ENCODE measurements at regions not wholly inside any gene's neighbourhood (a gene's known extent, or its start where the extent isn't known, plus 50 kb on each side); places are given as distances from the start of the nearest gene placed in this dataset.
"Not testable (repeated sequence)": the region's sequence is repeated elsewhere in the genome, so short reads cannot be mapped to it uniquely, and the experiment has no call there.

DNA sequence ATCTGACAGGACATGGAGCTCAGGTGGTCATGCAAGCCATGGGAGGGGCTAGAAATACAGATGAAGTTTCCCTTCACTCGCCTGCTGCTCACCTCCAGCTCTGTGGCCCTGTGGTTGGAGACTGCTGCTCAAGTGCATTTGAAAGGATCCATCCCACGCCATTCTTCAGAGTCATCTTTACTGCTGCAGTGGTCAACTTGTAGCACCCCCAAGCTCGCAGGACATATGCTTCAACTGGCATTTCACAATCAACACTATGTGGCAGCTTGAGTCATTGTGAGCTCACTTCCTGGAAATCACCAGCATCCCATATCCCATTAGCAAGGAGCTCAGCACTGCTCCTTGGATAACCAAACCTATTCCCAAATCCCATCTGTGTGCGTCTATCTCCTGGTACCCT lies 116.2 kb upstream of the TP53BP2 start:
- not testable (repeated sequence) for DNase-seq (ENCODE audit: low read depth in 3 of 3)

DNA sequence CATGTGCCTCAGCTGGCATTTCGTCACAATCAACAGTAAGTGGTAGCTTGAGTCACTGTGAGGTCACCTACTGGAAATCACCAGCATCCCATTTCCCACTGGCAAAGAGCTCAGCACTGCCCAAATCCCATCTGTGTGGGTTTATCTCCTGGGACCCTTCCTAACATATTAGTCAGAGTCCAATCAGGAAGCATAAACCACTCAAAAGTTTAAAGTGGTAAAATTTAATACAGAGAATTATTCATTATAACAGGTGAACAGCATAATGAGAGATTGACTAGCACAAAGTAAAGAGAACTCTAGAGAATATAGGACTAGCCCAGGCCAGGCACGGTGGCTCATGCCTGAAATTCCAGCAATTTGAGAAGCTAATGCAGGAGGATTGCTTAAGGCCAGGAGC lies 107.1 kb upstream of the TP53BP2 start:
- not testable (repeated sequence) for DNase-seq (ENCODE audit: low read depth in 3 of 3)

GRCh38 chr1:223951551-223951950 lies 105.8 kb upstream of the TP53BP2 start:
- DNase-seq (ENCODE audit: low read depth in 3 of 3), result not testable (repeated sequence)

DNA sequence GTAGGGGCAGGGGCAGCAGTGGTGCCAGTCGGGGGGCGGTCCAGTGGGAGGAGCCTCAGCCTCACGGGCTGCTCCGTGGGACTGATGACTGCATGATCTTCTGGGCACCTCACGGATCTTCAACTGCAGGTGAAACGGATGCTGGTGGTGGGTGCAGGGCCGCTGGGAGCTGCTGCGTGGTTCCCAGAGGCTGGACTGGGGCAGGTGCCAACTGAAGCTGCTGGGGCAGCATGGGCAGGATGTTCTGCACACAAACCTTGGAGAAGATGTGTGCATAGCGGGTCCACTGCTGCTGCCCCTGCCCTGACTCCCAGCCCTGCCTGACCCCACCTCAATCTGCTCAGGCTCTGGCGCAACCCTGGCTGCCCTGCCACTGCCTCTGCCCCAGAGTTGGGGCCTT lies 104.2 kb upstream of the TP53BP2 start:
- not testable (repeated sequence) for DNase-seq (ENCODE audit: low read depth in 3 of 3)

GRCh38 chr1:223948041-223948440 lies 102.3 kb upstream of the TP53BP2 start:
- DNase-seq (ENCODE audit: low read depth in 3 of 3), result not testable (repeated sequence)

DNA sequence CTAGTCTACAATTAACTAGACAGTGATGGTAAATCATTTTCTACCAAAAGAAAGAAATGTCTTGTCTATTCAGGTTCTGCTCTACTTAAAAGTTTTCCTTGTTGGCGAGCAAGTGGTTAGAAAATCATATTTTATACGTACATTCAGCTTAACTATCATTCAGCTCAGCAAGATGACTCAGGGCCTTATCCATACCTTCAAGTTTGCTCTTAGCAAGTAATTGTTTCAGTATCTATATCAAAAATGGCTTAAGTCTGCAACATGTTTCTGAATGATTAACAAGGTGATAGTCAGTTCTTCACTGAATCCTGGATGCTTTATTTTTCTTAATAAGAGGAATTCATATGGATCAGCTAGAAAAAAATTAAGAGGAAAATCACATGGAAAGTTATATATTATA lies 90.8 kb upstream of the TP53BP2 start:
- DNase-seq (ENCODE audit: low read depth in 3 of 3), result not testable (repeated sequence)

- not testable (repeated sequence) for DNase-seq (ENCODE audit: low read depth in 3 of 3)
Measured at GRCh38 chr1:223931476-223931875, 85.7 kb upstream of the TP53BP2 start.

- DNase-seq (ENCODE audit: low read depth in 3 of 3), result not testable (repeated sequence)
Measured at GRCh38 chr1:223920805-223921204, 75.1 kb upstream of the TP53BP2 start.

DNA sequence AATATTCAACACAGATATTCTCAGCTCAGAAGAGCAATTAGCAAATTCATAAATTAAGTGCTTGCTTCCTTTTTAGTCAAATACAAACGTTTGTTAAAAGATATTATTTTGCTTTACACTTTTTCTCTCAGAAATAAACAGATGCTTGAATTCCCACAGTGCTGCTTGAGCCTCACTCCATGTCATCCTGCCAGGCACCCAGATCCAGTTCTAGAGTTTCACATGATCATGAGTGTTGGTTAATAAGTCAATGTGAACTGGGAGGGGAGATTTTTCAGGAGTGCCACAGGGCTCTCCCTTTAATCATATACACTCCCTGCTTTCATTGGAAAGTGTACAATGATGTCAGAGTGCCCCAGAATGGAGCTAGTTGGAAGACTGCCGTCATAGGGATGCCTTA lies 69.7 kb upstream of the TP53BP2 start:
- not testable (repeated sequence) for DNase-seq (ENCODE audit: low read depth in 3 of 3)

DNA sequence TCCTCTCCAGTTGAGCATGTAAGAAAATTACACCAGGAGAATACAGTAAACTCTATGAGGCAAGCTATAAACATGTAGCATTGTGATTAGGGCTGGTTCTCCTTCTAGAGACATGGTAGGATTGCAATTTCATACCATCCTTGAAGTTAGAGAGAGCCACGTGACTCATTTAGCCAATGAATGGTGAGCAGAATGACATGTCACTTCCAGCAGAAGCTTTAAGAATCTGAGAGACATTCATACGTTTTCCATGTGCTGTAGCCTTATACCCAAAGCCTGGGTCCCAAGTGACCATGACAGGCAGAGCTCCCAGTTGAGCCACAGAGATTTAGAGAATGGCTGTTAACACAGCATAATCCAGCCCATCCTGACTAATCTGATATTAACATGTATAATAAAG lies 68.0 kb upstream of the TP53BP2 start:
- DNase-seq (ENCODE audit: low read depth in 3 of 3), result not testable (repeated sequence)

DNA sequence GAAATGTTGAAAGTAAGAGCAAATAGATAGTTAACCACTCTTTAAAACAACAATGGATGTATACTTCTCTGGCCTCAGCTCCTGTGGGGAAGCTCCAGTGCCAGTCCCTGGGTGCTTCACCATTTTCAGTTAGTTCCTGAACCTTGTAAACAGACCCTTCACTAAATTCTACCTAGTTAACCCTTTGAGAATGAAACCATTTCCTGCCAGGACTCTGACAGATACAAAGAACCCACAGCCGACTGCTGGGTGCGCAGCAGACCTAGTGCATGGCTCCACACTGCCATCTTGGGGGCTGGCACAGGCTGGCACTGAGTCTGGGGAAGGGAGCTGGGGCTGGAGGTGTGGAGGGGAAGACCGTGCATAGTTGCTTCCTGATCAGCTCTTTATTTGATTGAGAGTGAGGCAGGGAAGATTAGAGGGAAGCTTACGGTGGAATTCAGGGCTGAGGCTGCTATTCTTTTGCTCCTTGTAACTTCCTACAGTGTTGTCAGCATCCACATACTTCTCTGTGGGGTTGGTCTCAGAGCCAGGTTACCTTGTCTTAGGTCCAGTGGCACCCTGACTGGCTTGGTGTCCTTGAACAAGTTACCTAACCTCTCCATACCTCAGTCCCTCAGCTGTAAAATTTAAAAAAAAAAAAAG lies 62.3 kb upstream of the TP53BP2 start:
- not testable (repeated sequence) for DNase-seq (ENCODE audit: low read depth in 3 of 3)

GRCh38 chr1:223903221-223903620 lies 57.5 kb upstream of the TP53BP2 start:
- not testable (repeated sequence) for DNase-seq (ENCODE audit: low read depth in 3 of 3)

GRCh38 chr1:223899775-223900174 lies 54.0 kb upstream of the TP53BP2 start:
- DNase-seq (ENCODE audit: low read depth in 3 of 3), result not testable (repeated sequence)

- DNase-seq (ENCODE audit: low read depth in 3 of 3), result not testable (repeated sequence)
Measured at GRCh38 chr1:223897097-223897496, 51.4 kb upstream of the TP53BP2 start.

DNA sequence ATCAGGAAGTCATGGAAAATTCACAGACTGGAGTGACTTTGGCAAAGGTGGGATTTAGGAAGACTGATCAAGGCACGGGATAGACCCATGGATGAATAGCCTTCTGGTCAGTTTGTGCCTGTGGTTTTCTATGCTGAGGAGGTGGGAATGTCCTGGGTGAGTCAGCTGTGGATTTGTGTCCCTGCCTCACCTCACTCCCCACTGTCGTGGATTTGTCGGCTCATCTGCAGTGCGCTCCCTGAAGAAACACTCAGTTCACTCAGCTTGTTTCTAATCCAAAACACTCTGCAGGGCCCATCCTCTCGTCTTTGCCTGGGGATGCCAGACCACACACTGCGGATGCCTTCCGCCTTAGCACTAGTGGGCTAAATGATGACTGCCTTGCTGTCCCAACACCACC lies 50.2 kb upstream of the TP53BP2 start:
- not testable (repeated sequence) for DNase-seq (ENCODE audit: low read depth in 3 of 3)
